ENCODE measurements at regions not wholly inside any gene's neighbourhood (a gene's known extent, or its start where the extent isn't known, plus 50 kb on each side); places are given as distances from the start of the nearest gene placed in this dataset.

- TF ChIP-seq CTCF (IDR thresholded peaks at IDR 0.05), result no peak
- TF ChIP-seq POLR2AphosphoS5 (IDR thresholded peaks at IDR 0.05; ENCODE audit: insufficient read depth in 1 of 2, low read depth in 1 of 2), result no peak
Measured at GRCh38 chr7:28347475-28348318, 64.6 kb upstream of the CREB5 start.
